Endodermal cell (in vitro differentiated cells): ENCODE measurements at regions not wholly inside any gene's neighbourhood (a gene's known extent, or its start where the extent isn't known, plus 50 kb on each side); places are given as distances from the start of the nearest gene placed in this dataset.

Experiments used
- DNase-seq: peaks from one replicate; pipeline ENCODE4 v3.0.0-alpha.2; 2017
- H3K27ac ChIP-seq: 2 replicates; pipeline ENCODE4 v1.5.1; 2013; ENCODE audit warnings: mild to moderate bottlenecking, low read depth, low read length, moderate library complexity
- H3K27me3 ChIP-seq: 2 replicates; pipeline ENCODE4 v1.6.1; 2013; ENCODE audit warnings: mild to moderate bottlenecking, low read length, moderate library complexity; ENCODE audit not compliant: insufficient read depth, control insufficient read depth, poor library complexity, severe bottlenecking
- H3K36me3 ChIP-seq: 2 replicates; pipeline ENCODE4 v1.7.0; 2013; ENCODE audit warnings: mild to moderate bottlenecking, low read length, moderate library complexity; ENCODE audit not compliant: control insufficient read depth, insufficient read depth
- H3K4me1 ChIP-seq: one replicate; pipeline ENCODE4 v1.7.0; 2013; ENCODE audit warnings: low read length; ENCODE audit not compliant: control insufficient read depth, insufficient read depth
- H3K4me3 ChIP-seq: 2 replicates; pipeline ENCODE4 v1.5.1; 2013; ENCODE audit warnings: mild to moderate bottlenecking, low read length, moderate library complexity
- H3K9ac ChIP-seq: 2 replicates; pipeline ENCODE4 v1.6.1; 2013; ENCODE audit warnings: mild to moderate bottlenecking, low read length, moderate library complexity; ENCODE audit not compliant: poor library complexity, severe bottlenecking; ENCODE audit errors: extremely low read depth
- H3K9me3 ChIP-seq: 2 replicates; pipeline ENCODE4 v1.6.1; 2013; ENCODE audit warnings: mild to moderate bottlenecking, low read length, moderate library complexity; ENCODE audit not compliant: control insufficient read depth
- H3K27ac Mint-ChIP-seq: 2 replicates; pipeline ENCODE4 v1.8.0; 2020; ENCODE audit warnings: mixed read lengths
- H3K27me3 Mint-ChIP-seq: 2 replicates; pipeline ENCODE4 v1.8.0; 2021; ENCODE audit warnings: mild to moderate bottlenecking, mixed read lengths; ENCODE audit not compliant: insufficient read depth
- H3K36me3 Mint-ChIP-seq: 2 replicates; pipeline ENCODE4 v1.8.0; 2020; ENCODE audit warnings: low read depth, mixed read lengths
- H3K4me1 Mint-ChIP-seq: 2 replicates; pipeline ENCODE4 v1.8.0; 2020; ENCODE audit warnings: mixed read lengths
- H3K4me3 Mint-ChIP-seq: 2 replicates; pipeline ENCODE4 v1.8.0; 2020; ENCODE audit warnings: mild to moderate bottlenecking, moderate library complexity, mixed read lengths
- H3K9me3 Mint-ChIP-seq: 2 replicates; pipeline ENCODE4 v1.8.0; 2020; ENCODE audit warnings: mild to moderate bottlenecking, mixed read lengths
- WGBS, 2 experiments: methylation state at CpG; one replicate each; pipeline versions ENCODE4 v1.1.5 to v1.1.7; 2013; ENCODE audit warnings: missing lambda C conversion rate in 2 of 2, mixed read lengths in 1 of 2; ENCODE audit not compliant: insufficient coverage in 1 of 2, insufficient read length in 1 of 2; 5-methylcytosine and 5-hydroxymethylcytosine counted together
- TF ChIP-seq, protein P1 (sequence below): fragments of 200-600 bp; sonication (generic); conservative IDR thresholded peaks from 2 replicates; pipeline ENCODE4 v1.5.0; 2021; ENCODE audit warnings: antibody characterized with exemption, mild to moderate bottlenecking

DNA sequence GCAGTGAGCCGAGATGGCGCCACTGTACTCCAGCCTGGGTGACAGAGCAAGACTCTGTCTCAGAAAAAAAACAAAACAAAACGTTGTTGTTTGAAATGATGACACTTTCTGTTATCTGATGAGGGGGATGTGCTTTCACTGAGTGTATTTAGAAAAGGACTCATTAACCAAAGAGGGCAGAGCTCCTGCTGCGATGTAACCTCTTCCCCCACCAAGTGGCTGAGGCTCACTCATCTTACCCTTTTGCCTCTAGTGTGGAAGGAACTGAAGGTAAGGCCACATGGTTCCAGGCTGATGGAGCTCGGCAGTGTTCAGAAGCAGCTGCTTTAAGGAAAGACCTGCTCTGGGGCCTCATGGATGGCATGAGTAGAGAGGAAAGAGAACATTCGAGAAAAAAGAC, 105.7 kb upstream of the RUNX1 start:
- Histone ChIP-seq H3K9ac (no peak overlapping the region), H3K4me3 (no peak overlapping the region), H3K9me3 (peaks cover 14% of the 10 kb centered on the region), H3K27me3 (no peaks in the 10 kb centered on the region), H3K27ac (no peak overlapping the region), H3K36me3 (no peaks in the 10 kb centered on the region), H3K4me1 (no peaks in the 10 kb centered on the region)
- 86 to 89% methylated on average over 4 to 5 of the region's 6 CpGs for WGBS, 2 experiments
- Mint-ChIP-seq H3K27ac (no peak overlapping the region), H3K4me3 (no peak overlapping the region), H3K36me3 (no peaks in the 10 kb centered on the region), H3K4me1 (peaks cover 5% of the 10 kb centered on the region), H3K27me3 (no peaks in the 10 kb centered on the region), H3K9me3 (peaks cover 16% of the 10 kb centered on the region)
- no peak for DNase-seq
- TF ChIP-seq, protein P1, sequence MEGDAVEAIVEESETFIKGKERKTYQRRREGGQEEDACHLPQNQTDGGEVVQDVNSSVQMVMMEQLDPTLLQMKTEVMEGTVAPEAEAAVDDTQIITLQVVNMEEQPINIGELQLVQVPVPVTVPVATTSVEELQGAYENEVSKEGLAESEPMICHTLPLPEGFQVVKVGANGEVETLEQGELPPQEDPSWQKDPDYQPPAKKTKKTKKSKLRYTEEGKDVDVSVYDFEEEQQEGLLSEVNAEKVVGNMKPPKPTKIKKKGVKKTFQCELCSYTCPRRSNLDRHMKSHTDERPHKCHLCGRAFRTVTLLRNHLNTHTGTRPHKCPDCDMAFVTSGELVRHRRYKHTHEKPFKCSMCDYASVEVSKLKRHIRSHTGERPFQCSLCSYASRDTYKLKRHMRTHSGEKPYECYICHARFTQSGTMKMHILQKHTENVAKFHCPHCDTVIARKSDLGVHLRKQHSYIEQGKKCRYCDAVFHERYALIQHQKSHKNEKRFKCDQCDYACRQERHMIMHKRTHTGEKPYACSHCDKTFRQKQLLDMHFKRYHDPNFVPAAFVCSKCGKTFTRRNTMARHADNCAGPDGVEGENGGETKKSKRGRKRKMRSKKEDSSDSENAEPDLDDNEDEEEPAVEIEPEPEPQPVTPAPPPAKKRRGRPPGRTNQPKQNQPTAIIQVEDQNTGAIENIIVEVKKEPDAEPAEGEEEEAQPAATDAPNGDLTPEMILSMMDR: no peak

GRCh38 chr21:35153671-35154070, 104.6 kb upstream of the RUNX1 start:
- no peaks in the 10 kb centered on the region for H3K27me3 Mint-ChIP-seq
- no peak overlapping the region for H3K27ac ChIP-seq
- peaks cover 5% of the 10 kb centered on the region for H3K4me1 Mint-ChIP-seq
- WGBS, 2 experiments: 94 to 100% methylated on average over 2 to 5 of the region's 5 CpGs
- H3K27ac Mint-ChIP-seq: no peak overlapping the region
- H3K4me3 Mint-ChIP-seq: no peak overlapping the region
- no peaks in the 10 kb centered on the region for H3K4me1 ChIP-seq
- H3K36me3 Mint-ChIP-seq: no peaks in the 10 kb centered on the region
- H3K9me3 Mint-ChIP-seq: peaks cover 16% of the 10 kb centered on the region
- H3K27me3 ChIP-seq: no peaks in the 10 kb centered on the region
- no peak for DNase-seq
- TF ChIP-seq, protein P1: no peak
- H3K9ac ChIP-seq: no peak overlapping the region
- H3K36me3 ChIP-seq: no peaks in the 10 kb centered on the region
- H3K9me3 ChIP-seq: peaks cover 14% of the 10 kb centered on the region
- no peak overlapping the region for H3K4me3 ChIP-seq

- Mint-ChIP-seq H3K4me1 (peaks cover 5% of the 10 kb centered on the region), H3K27me3 (no peaks in the 10 kb centered on the region), H3K9me3 (no peaks in the 10 kb centered on the region), H3K4me3 (no peak overlapping the region), H3K36me3 (no peaks in the 10 kb centered on the region), H3K27ac (no peak overlapping the region)
- Histone ChIP-seq H3K27ac (no peak overlapping the region), H3K4me3 (no peak overlapping the region), H3K9ac (no peak overlapping the region), H3K9me3 (no peaks in the 10 kb centered on the region), H3K27me3 (no peaks in the 10 kb centered on the region), H3K36me3 (no peaks in the 10 kb centered on the region), H3K4me1 (no peaks in the 10 kb centered on the region)
- 97% methylated on average over 2 of the region's 2 CpGs; no CpG with 5 or more reads in 1 of the 2 experiments for WGBS, 2 experiments
- TF ChIP-seq, protein P1: no peak
- no peak for DNase-seq
These were observed 101.6 kb upstream of the RUNX1 start for GRCh38 chr21:35150562-35151226.
